HEK293 (cell line): ENCODE measurements at regions not wholly inside any gene's neighbourhood (a gene's known extent, or its start where the extent isn't known, plus 50 kb on each side); places are given as distances from the start of the nearest gene placed in this dataset.

Source experiments
- CTCF ChIA-PET: fragments of 350-600 bp; formaldehyde crosslinking; extraction: SDS; loops from one replicate; lab custom pipeline; 2021; ENCODE audit warnings: antibody characterized with exemption; lab: Yijun Ruan, JAX
- POLR2A ChIA-PET: fragments of 300-600 bp; formaldehyde crosslinking; extraction: SDS; loops from one replicate; lab custom pipeline; 2020; ENCODE audit warnings: antibody characterized with exemption, inconsistent platforms; lab: Yijun Ruan, JAX
- H3K27ac ChIP-seq: fragments of 200-500 bp; sonication (Bioruptor generic); 2 replicates; pipeline ENCODE4 v1.5.1; 2014; ENCODE audit warnings: low read depth, low read length, control low read depth, inconsistent platforms; ENCODE audit errors: extremely low read depth
- H3K36me3 ChIP-seq, 2 experiments: fragments of 200-500 bp in 1 of 2; sonication (Bioruptor generic) in 1 of 2; 1 replicate in 1 of 2; 2 replicates in 1 of 2; pipeline ENCODE4 v1.5.1; 2014 to 2017; ENCODE audit warnings: inconsistent platforms in 2 of 2, low read length in 2 of 2; ENCODE audit not compliant: control insufficient read depth in 2 of 2, insufficient read depth in 1 of 2
- H3K4me1 ChIP-seq: fragments of 200-500 bp; sonication (Bioruptor generic); 2 replicates; pipeline ENCODE4 v1.5.1; 2014; ENCODE audit warnings: mild to moderate bottlenecking, low read length, inconsistent platforms; ENCODE audit not compliant: control insufficient read depth, insufficient read depth
- H3K4me3 ChIP-seq: 2 replicates; pipeline ENCODE4 v1.5.1; 2011; ENCODE audit warnings: low read depth, mild to moderate bottlenecking, control low read depth, low read length, moderate library complexity
- H3K9me3 ChIP-seq: fragments of 200-500 bp; sonication (Bioruptor generic); 2 replicates; pipeline ENCODE4 v1.5.1; 2014; ENCODE audit warnings: low read depth, low read length, inconsistent platforms; ENCODE audit not compliant: control insufficient read depth, insufficient read depth
- ATF2 ChIP-seq: fragments of 450-650 bp; formaldehyde crosslinking; IDR thresholded peaks from 2 replicates; pipeline ENCODE4 v1.5.1; 2016; ENCODE audit warnings: missing biosample characterization, missing genetic modification characterization, low read depth
- FEZF1 ChIP-seq: fragments of 450-650 bp; formaldehyde crosslinking; IDR thresholded peaks from 2 replicates; pipeline ENCODE4 v1.5.1; 2016; ENCODE audit warnings: missing biosample characterization, missing genetic modification characterization
- GLIS1 ChIP-seq: fragments of 450-650 bp; formaldehyde crosslinking; IDR thresholded peaks from 2 replicates; pipeline ENCODE4 v1.5.1; 2016; ENCODE audit warnings: missing biosample characterization, missing genetic modification characterization
- HOXC10 ChIP-seq: sonication (generic); formaldehyde crosslinking; IDR thresholded peaks from 2 replicates; pipeline ENCODE4 v1.8.1; 2023; ENCODE audit warnings: mild to moderate bottlenecking, missing genetic modification reagents
- INSM2 ChIP-seq: fragments of 450-650 bp; formaldehyde crosslinking; IDR thresholded peaks from 2 replicates; pipeline ENCODE4 v1.5.1; 2016; ENCODE audit warnings: missing biosample characterization, missing genetic modification characterization
- KLF17 ChIP-seq: fragments of 450-650 bp; formaldehyde crosslinking; IDR thresholded peaks from 2 replicates; pipeline ENCODE4 v1.5.1; 2016; ENCODE audit warnings: missing biosample characterization, missing genetic modification characterization
- MEIS1 ChIP-seq: sonication (generic); formaldehyde crosslinking; IDR thresholded peaks from 2 replicates; pipeline ENCODE4 v1.8.1; 2022; ENCODE audit warnings: missing genetic modification reagents, mild to moderate bottlenecking, borderline replicate concordance
- MZF1 ChIP-seq: fragments of 450-650 bp; formaldehyde crosslinking; IDR thresholded peaks from 2 replicates; pipeline ENCODE4 v1.5.1; 2017; ENCODE audit warnings: missing biosample characterization, missing genetic modification characterization, borderline replicate concordance
- PRDM4 ChIP-seq: fragments of 450-650 bp; formaldehyde crosslinking; IDR thresholded peaks from 2 replicates; pipeline ENCODE4 v1.5.1; 2017; ENCODE audit warnings: missing biosample characterization, missing genetic modification characterization
- SCRT1 ChIP-seq: fragments of 450-650 bp; formaldehyde crosslinking; IDR thresholded peaks from 2 replicates; pipeline ENCODE4 v1.5.1; 2016; ENCODE audit warnings: missing biosample characterization, missing genetic modification characterization, borderline replicate concordance
- YY2 ChIP-seq: fragments of 450-650 bp; formaldehyde crosslinking; IDR thresholded peaks from 2 replicates; pipeline ENCODE4 v1.5.1; 2016; ENCODE audit warnings: missing biosample characterization, missing genetic modification characterization
- ZBTB21 ChIP-seq: fragments of 450-650 bp; formaldehyde crosslinking; IDR thresholded peaks from 2 replicates; pipeline ENCODE4 v1.5.1; 2017; ENCODE audit warnings: missing biosample characterization, missing genetic modification characterization
- ZFP3 ChIP-seq: fragments of 450-650 bp; formaldehyde crosslinking; IDR thresholded peaks from 2 replicates; pipeline ENCODE4 v1.5.1; 2016; ENCODE audit warnings: low read depth, missing biosample characterization, missing genetic modification characterization
- ZFP41 ChIP-seq: fragments of 450-650 bp; formaldehyde crosslinking; IDR thresholded peaks from 2 replicates; pipeline ENCODE4 v1.5.1; 2016; ENCODE audit warnings: missing biosample characterization, missing genetic modification characterization, borderline replicate concordance
- ZNF132 ChIP-seq: fragments of 450-650 bp; formaldehyde crosslinking; IDR thresholded peaks from 2 replicates; pipeline ENCODE4 v1.5.1; 2017; ENCODE audit warnings: missing biosample characterization, missing genetic modification characterization, borderline replicate concordance
- ZNF148 ChIP-seq: fragments of 450-650 bp; formaldehyde crosslinking; IDR thresholded peaks from 2 replicates; pipeline ENCODE4 v1.5.0; 2017; ENCODE audit warnings: missing biosample characterization, missing genetic modification characterization, borderline replicate concordance
- ZNF169 ChIP-seq: fragments of 450-650 bp; formaldehyde crosslinking; IDR thresholded peaks from 2 replicates; pipeline ENCODE4 v1.5.1; 2016; ENCODE audit warnings: missing biosample characterization, missing genetic modification characterization
- ZNF19 ChIP-seq: fragments of 450-650 bp; formaldehyde crosslinking; IDR thresholded peaks from 2 replicates; pipeline ENCODE4; 2016; ENCODE audit warnings: missing biosample characterization, missing genetic modification characterization, low read depth
- ZNF2 ChIP-seq: fragments of 450-650 bp; formaldehyde crosslinking; IDR thresholded peaks from 2 replicates; pipeline ENCODE4 v1.5.1; 2016; ENCODE audit warnings: missing biosample characterization, missing genetic modification characterization
- ZNF280C ChIP-seq: fragments of 450-650 bp; formaldehyde crosslinking; IDR thresholded peaks from 2 replicates; pipeline ENCODE4 v1.5.1; 2016; ENCODE audit warnings: missing biosample characterization, missing genetic modification characterization
- ZNF350 ChIP-seq: fragments of 450-650 bp; formaldehyde crosslinking; IDR thresholded peaks from 2 replicates; pipeline ENCODE4 v1.5.0; 2017; ENCODE audit warnings: missing biosample characterization, mild to moderate bottlenecking, missing genetic modification characterization
- ZNF394 ChIP-seq: fragments of 450-650 bp; formaldehyde crosslinking; IDR thresholded peaks from 2 replicates; pipeline ENCODE4 v1.5.1; 2016; ENCODE audit warnings: missing biosample characterization, missing genetic modification characterization, mild to moderate bottlenecking, moderate library complexity, borderline replicate concordance
- ZNF529 ChIP-seq: fragments of 450-650 bp; formaldehyde crosslinking; IDR thresholded peaks from 2 replicates; pipeline ENCODE4 v1.5.1; 2017; ENCODE audit warnings: missing genetic modification characterization, missing biosample characterization; ENCODE audit not compliant: insufficient replicate concordance
- ZNF585B ChIP-seq: fragments of 450-650 bp; formaldehyde crosslinking; IDR thresholded peaks from 2 replicates; pipeline ENCODE4 v1.5.1; 2016; ENCODE audit warnings: missing biosample characterization, missing genetic modification characterization
- ZNF791 ChIP-seq: fragments of 450-650 bp; formaldehyde crosslinking; IDR thresholded peaks from 2 replicates; pipeline ENCODE4 v1.5.1; 2016; ENCODE audit warnings: missing biosample characterization, missing genetic modification characterization

- Histone ChIP-seq H3K9me3 (no peaks in the 10 kb centered on the region), H3K4me3 (no peak overlapping the region), H3K27ac (no peak overlapping the region), H3K36me3 (no peaks in the 10 kb centered on the region), H3K4me1 (no peaks in the 10 kb centered on the region)
- CTCF ChIA-PET: interaction anchor here (0.5 kb wide), 1 partner anchor 16 kb away, joined by 3 read pairs; no protein-coding TSS in a partner anchor
- TF ChIP-seq INSM2: no peak
- no peak for TF ChIP-seq KLF17 (tag by site-specific recombination)
- TF ChIP-seq MZF1: no peak
- TF ChIP-seq ZNF394 (tag by site-specific recombination): no peak
- TF ChIP-seq ATF2 (tag by site-specific recombination): no peak
- no peak for TF ChIP-seq ZNF132 (tag by site-specific recombination)
- no peak for TF ChIP-seq ZNF585B (tag by site-specific recombination)
- TF ChIP-seq ZNF169 (tag by site-specific recombination): no peak
- TF ChIP-seq ZBTB21: no peak
- TF ChIP-seq ZFP3: no peak
- no peak for TF ChIP-seq ZNF529 (tag by site-specific recombination)
- no peak for TF ChIP-seq ZNF2 (tag by site-specific recombination)
- no peak for TF ChIP-seq ZFP41
- no peak for TF ChIP-seq SCRT1 (tag by site-specific recombination)
- TF ChIP-seq ZNF350 (tag by site-specific recombination): no peak
- TF ChIP-seq MEIS1 (CRISPR knock-in tag): no peak
- POLR2A ChIA-PET: no interaction called here
Observed at GRCh38 chr7:41005374-41005901, 697.5 kb downstream of the INHBA start.

GRCh38 chr7:41003977-41004376 lies 698.9 kb downstream of the INHBA start:
- POLR2A ChIA-PET: no interaction called here
- H3K27ac ChIP-seq: no peak overlapping the region
- TF ChIP-seq ZNF148 (tag by site-specific recombination) (no peak), ZNF280C (no peak), ZNF791 (tag by site-specific recombination) (no peak), FEZF1 (tag by site-specific recombination) (no peak), GLIS1 (tag by site-specific recombination) (no peak), HOXC10 (CRISPR knock-in tag) (no peak), YY2 (tag by site-specific recombination) (no peak), PRDM4 (tag by site-specific recombination) (no peak), ZNF19 (tag by site-specific recombination) (no peak)
- TF ChIP-seq, all 188 proteins: peak for 0
- Histone ChIP-seq H3K4me3 (no peak overlapping the region), H3K4me1 (no peaks in the 10 kb centered on the region), H3K36me3 (no peaks in the 10 kb centered on the region), H3K9me3 (no peaks in the 10 kb centered on the region)
- CTCF ChIA-PET: interaction anchor here (0.6 to 3.0 kb wide), 17 partner anchors 8 to 707 kb away, joined by 3 to 22 read pairs (median 4); no protein-coding TSS in a partner anchor
